H1 (cell line): ENCODE measurements at regions not wholly inside any gene's neighbourhood (a gene's known extent, or its start where the extent isn't known, plus 50 kb on each side); places are given as distances from the start of the nearest gene placed in this dataset.

ENCODE experiments used
- CREB1 ChIP-seq: IDR thresholded peaks from 2 replicates; pipeline ENCODE4 v1.6.1; 2012; ENCODE audit warnings: inconsistent platforms
- SIN3A ChIP-seq, 2 experiments: IDR thresholded peaks in 1 of 2; conservative IDR thresholded peaks in 1 of 2; 2 replicates each; pipeline ENCODE4 v1.6.1; 2011 to 2012; ENCODE audit warnings: low read length in 2 of 2, improper control_type of control experiment in 1 of 2, low read depth in 1 of 2, mild to moderate bottlenecking in 1 of 2
- TF ChIP-seq, protein P1 (sequence below): fragments of 300-600 bp; sonication (generic); IDR thresholded peaks from 2 replicates; pipeline ENCODE4 v1.7.1; 2012; ENCODE audit warnings: low read length, moderate library complexity, mild to moderate bottlenecking, inconsistent platforms; ENCODE audit not compliant: insufficient replicate concordance
- TF ChIP-seq, protein P2 (sequence below), 3 experiments: IDR thresholded peaks; 1 replicate in 2 of 3; 2 replicates in 1 of 3; pipeline versions ENCODE4 v1.5.1 to v1.6.1; 2011; ENCODE audit warnings: low read length in 3 of 3, mild to moderate bottlenecking in 3 of 3, inconsistent platforms in 2 of 3, low read depth in 1 of 3, moderate library complexity in 1 of 3; ENCODE audit not compliant: insufficient read depth in 1 of 3; ENCODE audit errors: control extremely low read depth in 1 of 3

DNA sequence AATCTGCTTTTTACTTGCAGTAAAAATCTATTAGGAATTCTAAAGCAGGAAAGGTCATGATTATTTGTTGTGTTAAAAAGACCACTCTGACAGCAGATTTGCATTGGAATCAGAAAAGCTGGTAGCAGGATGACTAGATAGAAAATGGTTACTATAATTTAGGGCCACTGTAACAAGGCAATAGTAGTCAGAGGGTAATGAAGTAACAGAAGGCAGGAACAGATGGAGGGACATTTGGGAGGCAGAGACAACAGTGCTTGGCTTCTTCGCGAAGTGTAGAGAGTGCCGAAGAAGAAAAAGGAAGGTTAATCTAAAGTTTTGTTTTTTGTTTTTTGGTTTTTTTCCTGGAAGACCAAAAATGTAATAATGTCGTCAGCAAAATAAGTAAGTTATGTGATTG, 129.8 kb upstream of the SLC5A12 start (continued):
- TF ChIP-seq, protein P1, sequence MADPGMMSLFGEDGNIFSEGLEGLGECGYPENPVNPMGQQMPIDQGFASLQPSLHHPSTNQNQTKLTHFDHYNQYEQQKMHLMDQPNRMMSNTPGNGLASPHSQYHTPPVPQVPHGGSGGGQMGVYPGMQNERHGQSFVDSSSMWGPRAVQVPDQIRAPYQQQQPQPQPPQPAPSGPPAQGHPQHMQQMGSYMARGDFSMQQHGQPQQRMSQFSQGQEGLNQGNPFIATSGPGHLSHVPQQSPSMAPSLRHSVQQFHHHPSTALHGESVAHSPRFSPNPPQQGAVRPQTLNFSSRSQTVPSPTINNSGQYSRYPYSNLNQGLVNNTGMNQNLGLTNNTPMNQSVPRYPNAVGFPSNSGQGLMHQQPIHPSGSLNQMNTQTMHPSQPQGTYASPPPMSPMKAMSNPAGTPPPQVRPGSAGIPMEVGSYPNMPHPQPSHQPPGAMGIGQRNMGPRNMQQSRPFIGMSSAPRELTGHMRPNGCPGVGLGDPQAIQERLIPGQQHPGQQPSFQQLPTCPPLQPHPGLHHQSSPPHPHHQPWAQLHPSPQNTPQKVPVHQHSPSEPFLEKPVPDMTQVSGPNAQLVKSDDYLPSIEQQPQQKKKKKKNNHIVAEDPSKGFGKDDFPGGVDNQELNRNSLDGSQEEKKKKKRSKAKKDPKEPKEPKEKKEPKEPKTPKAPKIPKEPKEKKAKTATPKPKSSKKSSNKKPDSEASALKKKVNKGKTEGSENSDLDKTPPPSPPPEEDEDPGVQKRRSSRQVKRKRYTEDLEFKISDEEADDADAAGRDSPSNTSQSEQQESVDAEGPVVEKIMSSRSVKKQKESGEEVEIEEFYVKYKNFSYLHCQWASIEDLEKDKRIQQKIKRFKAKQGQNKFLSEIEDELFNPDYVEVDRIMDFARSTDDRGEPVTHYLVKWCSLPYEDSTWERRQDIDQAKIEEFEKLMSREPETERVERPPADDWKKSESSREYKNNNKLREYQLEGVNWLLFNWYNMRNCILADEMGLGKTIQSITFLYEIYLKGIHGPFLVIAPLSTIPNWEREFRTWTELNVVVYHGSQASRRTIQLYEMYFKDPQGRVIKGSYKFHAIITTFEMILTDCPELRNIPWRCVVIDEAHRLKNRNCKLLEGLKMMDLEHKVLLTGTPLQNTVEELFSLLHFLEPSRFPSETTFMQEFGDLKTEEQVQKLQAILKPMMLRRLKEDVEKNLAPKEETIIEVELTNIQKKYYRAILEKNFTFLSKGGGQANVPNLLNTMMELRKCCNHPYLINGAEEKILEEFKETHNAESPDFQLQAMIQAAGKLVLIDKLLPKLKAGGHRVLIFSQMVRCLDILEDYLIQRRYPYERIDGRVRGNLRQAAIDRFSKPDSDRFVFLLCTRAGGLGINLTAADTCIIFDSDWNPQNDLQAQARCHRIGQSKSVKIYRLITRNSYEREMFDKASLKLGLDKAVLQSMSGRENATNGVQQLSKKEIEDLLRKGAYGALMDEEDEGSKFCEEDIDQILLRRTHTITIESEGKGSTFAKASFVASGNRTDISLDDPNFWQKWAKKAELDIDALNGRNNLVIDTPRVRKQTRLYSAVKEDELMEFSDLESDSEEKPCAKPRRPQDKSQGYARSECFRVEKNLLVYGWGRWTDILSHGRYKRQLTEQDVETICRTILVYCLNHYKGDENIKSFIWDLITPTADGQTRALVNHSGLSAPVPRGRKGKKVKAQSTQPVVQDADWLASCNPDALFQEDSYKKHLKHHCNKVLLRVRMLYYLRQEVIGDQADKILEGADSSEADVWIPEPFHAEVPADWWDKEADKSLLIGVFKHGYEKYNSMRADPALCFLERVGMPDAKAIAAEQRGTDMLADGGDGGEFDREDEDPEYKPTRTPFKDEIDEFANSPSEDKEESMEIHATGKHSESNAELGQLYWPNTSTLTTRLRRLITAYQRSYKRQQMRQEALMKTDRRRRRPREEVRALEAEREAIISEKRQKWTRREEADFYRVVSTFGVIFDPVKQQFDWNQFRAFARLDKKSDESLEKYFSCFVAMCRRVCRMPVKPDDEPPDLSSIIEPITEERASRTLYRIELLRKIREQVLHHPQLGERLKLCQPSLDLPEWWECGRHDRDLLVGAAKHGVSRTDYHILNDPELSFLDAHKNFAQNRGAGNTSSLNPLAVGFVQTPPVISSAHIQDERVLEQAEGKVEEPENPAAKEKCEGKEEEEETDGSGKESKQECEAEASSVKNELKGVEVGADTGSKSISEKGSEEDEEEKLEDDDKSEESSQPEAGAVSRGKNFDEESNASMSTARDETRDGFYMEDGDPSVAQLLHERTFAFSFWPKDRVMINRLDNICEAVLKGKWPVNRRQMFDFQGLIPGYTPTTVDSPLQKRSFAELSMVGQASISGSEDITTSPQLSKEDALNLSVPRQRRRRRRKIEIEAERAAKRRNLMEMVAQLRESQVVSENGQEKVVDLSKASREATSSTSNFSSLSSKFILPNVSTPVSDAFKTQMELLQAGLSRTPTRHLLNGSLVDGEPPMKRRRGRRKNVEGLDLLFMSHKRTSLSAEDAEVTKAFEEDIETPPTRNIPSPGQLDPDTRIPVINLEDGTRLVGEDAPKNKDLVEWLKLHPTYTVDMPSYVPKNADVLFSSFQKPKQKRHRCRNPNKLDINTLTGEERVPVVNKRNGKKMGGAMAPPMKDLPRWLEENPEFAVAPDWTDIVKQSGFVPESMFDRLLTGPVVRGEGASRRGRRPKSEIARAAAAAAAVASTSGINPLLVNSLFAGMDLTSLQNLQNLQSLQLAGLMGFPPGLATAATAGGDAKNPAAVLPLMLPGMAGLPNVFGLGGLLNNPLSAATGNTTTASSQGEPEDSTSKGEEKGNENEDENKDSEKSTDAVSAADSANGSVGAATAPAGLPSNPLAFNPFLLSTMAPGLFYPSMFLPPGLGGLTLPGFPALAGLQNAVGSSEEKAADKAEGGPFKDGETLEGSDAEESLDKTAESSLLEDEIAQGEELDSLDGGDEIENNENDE = no peak
- TF ChIP-seq SIN3A (conservative IDR thresholded peaks at IDR 0.05 in 1 of 2, IDR thresholded peaks at IDR 0.05 in 1 of 2; ENCODE audit: low read depth in 1 of 2, low read length in 2 of 2) (no peak), CREB1 (no peak)
- TF ChIP-seq, protein P2, sequence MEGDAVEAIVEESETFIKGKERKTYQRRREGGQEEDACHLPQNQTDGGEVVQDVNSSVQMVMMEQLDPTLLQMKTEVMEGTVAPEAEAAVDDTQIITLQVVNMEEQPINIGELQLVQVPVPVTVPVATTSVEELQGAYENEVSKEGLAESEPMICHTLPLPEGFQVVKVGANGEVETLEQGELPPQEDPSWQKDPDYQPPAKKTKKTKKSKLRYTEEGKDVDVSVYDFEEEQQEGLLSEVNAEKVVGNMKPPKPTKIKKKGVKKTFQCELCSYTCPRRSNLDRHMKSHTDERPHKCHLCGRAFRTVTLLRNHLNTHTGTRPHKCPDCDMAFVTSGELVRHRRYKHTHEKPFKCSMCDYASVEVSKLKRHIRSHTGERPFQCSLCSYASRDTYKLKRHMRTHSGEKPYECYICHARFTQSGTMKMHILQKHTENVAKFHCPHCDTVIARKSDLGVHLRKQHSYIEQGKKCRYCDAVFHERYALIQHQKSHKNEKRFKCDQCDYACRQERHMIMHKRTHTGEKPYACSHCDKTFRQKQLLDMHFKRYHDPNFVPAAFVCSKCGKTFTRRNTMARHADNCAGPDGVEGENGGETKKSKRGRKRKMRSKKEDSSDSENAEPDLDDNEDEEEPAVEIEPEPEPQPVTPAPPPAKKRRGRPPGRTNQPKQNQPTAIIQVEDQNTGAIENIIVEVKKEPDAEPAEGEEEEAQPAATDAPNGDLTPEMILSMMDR (IDR thresholded peaks at IDR 0.05; ENCODE audit: control extremely low read depth in 1 of 3, insufficient read depth in 1 of 3, low read depth in 1 of 3, low read length in 3 of 3) = no peak
